ENCODE measurements at regions not wholly inside any gene's neighbourhood (a gene's known extent, or its start where the extent isn't known, plus 50 kb on each side); places are given as distances from the start of the nearest gene placed in this dataset.

GRCh38 chr4:138887741-138888140 lies 127.8 kb upstream of the NOCT start:
- TF ChIP-seq CTCF (IDR thresholded peaks at IDR 0.05) (no peak), POLR2A (IDR thresholded peaks at IDR 0.05) (no peak)

Data from uterus (tissue), 2 donors.